Activated naive CD8-positive, alpha-beta T cell treated with anti-CD3 and anti-CD28 coated beads, Interleukin-2, amount 10 ng/mL, durations not matched to agents 7 days and 5 days (primary cell): ENCODE measurements at regions not wholly inside any gene's neighbourhood (a gene's known extent, or its start where the extent isn't known, plus 50 kb on each side); places are given as distances from the start of the nearest gene placed in this dataset.

ENCODE experiments used
- ATAC-seq: fragments of 150-1000 bp; cut with Tn5 transposase; one replicate; pipeline ENCODE4 v1.10.0; 2021; ENCODE audit warnings: low read depth, moderate library complexity
- POLR2A ChIA-PET: fragments of 350-600 bp; sonication (Branson Sonifier 250); formaldehyde crosslinking; loops from one replicate; lab custom pipeline; 2021; ENCODE audit warnings: antibody characterized with exemption; lab: Charles Lee
- DNase-seq: peaks from one replicate; pipeline ENCODE4 v3.0.0; 2021
- H3K27ac Mint-ChIP-seq: one replicate; pipeline ENCODE4 v1.8.0; 2022; ENCODE audit warnings: mild to moderate bottlenecking, mixed read lengths
- H3K27me3 Mint-ChIP-seq: one replicate; pipeline ENCODE4 v1.8.0; 2022; ENCODE audit warnings: mild to moderate bottlenecking, moderate library complexity, mixed read lengths
- H3K36me3 Mint-ChIP-seq: one replicate; pipeline ENCODE4 v1.8.0; 2021; ENCODE audit warnings: mild to moderate bottlenecking, mixed read lengths
- H3K4me1 Mint-ChIP-seq: one replicate; pipeline ENCODE4 v1.8.0; 2021; ENCODE audit warnings: mixed read lengths
- H3K4me3 Mint-ChIP-seq: one replicate; pipeline ENCODE4 v1.8.0; 2022; ENCODE audit warnings: mild to moderate bottlenecking, moderate library complexity, mixed read lengths
- H3K9me3 Mint-ChIP-seq: one replicate; pipeline ENCODE4 v1.8.0; 2021; ENCODE audit warnings: mixed read lengths

DNA sequence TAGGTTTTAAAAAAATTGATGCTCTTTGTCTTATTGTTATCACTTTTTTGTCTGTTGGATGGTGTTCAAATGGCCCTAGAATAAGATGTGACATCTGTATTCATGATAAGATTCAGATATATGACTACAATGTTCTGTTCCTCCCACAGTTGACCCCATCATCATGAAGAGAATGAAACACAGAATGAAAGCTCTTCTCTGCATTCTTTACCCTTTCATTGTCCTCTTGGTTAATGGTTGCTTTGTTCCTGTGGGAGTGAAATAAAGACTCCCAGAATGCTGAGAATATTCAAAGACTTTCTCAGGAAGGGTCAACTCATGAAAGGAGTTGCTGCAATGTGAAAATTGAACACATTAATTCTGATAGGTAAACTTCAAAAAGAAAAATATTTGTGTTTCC is 1015.8 kb downstream of the SORCS3 start:
- no peaks in the 10 kb centered on the region for H3K4me1 Mint-ChIP-seq
- H3K4me3 Mint-ChIP-seq: no peak overlapping the region
- H3K27ac Mint-ChIP-seq: no peak overlapping the region
- no peaks in the 10 kb centered on the region for H3K9me3 Mint-ChIP-seq
- no peaks in the 10 kb centered on the region for H3K27me3 Mint-ChIP-seq
- no peaks in the 10 kb centered on the region for H3K36me3 Mint-ChIP-seq
- no peak for DNase-seq
- ATAC-seq: no peak
- POLR2A ChIA-PET: no interaction called here

DNA sequence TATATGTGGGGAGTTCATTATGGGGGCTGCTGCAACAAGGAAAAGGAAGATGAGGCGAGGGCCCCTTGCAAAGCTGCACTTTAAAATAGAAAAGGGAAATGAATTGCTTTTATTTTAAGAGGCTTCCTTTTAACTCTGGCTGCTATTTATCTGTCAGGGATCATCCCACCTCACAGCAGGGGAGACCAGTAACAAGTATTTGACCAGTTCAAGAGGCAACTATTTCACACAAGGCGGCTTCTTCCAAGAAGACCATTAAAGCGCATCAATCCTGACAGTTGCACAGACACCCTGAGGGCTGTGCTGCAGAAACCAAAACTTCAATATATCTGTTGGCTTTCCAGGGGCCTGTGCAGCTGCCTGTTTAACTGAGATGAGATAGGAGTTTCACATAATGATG is 1009.2 kb downstream of the SORCS3 start:
- H3K9me3 Mint-ChIP-seq: no peaks in the 10 kb centered on the region
- no peak for DNase-seq
- no peak overlapping the region for H3K27ac Mint-ChIP-seq
- no peaks in the 10 kb centered on the region for H3K27me3 Mint-ChIP-seq
- no peak overlapping the region for H3K4me3 Mint-ChIP-seq
- ATAC-seq: no peak
- H3K36me3 Mint-ChIP-seq: no peaks in the 10 kb centered on the region
- POLR2A ChIA-PET: no interaction called here
- H3K4me1 Mint-ChIP-seq: no peaks in the 10 kb centered on the region

DNA sequence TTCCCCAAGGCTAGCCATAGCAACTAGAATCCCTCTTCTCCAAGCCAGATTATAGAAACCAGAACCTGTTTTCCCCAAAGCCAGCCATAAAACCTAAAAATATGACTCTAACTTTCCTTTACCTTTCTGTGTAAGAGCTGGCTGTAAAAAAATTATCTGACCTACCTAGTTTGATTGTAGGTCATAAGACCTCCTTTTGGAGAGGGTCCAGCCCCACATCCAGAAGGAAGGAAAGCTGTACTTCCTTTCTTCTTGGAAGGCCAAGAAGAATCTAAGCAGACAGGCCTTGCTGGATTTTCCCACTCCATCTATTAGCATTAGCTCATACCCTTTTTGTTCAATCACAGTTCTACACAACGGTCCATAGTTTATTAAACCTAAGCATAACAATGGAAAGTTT is 1006.3 kb downstream of the SORCS3 start:
- no peaks in the 10 kb centered on the region for H3K36me3 Mint-ChIP-seq
- H3K4me3 Mint-ChIP-seq: no peak overlapping the region
- no peak for ATAC-seq
- POLR2A ChIA-PET: no interaction called here
- no peaks in the 10 kb centered on the region for H3K9me3 Mint-ChIP-seq
- no peak for DNase-seq
- H3K4me1 Mint-ChIP-seq: no peaks in the 10 kb centered on the region
- no peaks in the 10 kb centered on the region for H3K27me3 Mint-ChIP-seq
- no peak overlapping the region for H3K27ac Mint-ChIP-seq

DNA sequence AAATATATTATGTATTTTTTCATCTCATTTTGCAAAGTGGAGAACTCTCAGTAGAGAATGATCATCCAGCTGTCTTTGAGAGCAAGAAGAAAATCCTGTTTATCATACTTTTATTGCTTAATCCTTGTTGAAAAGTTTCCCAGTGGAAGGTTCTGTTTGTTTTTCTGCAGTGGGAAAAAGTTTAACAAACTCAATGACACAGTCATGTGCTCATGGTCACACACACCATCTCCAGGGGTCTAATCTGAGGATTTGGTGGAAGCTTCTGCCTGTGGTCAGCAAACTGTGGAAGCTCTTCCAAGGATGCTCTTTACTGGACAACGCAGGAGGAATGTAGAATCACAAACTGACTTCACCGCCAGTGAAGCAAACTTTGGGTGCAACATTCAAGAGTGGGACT is 1003.9 kb downstream of the SORCS3 start:
- Mint-ChIP-seq H3K36me3 (no peaks in the 10 kb centered on the region), H3K4me1 (no peaks in the 10 kb centered on the region), H3K27me3 (no peaks in the 10 kb centered on the region), H3K27ac (no peak overlapping the region), H3K4me3 (no peak overlapping the region), H3K9me3 (no peaks in the 10 kb centered on the region)
- ATAC-seq: no peak
- POLR2A ChIA-PET: no interaction called here
- DNase-seq: no peak

DNA sequence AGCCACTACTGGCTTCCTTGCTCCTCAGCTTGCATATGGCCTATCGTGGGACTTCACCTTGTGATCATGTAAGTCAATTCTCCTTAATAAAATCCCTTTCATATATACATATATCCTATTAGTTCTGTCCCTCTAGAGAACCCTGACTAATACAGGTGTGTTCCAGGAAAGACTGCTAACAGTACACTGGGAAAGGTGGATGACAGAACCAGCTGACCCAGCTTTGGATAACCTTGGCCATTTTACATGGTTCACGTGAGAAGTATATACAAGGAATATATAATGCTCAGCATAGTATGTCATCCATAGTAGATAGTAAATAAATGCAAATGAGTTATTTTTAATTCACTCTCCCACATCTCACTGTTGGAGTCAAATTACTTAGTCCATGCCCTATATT is 1003.5 kb downstream of the SORCS3 start:
- POLR2A ChIA-PET: no interaction called here
- DNase-seq (no peak), ATAC-seq (no peak)
- no peaks in the 10 kb centered on the region for H3K4me1 Mint-ChIP-seq
- no peaks in the 10 kb centered on the region for H3K27me3 Mint-ChIP-seq
- H3K9me3 Mint-ChIP-seq: no peaks in the 10 kb centered on the region
- no peaks in the 10 kb centered on the region for H3K36me3 Mint-ChIP-seq
- no peak overlapping the region for H3K27ac Mint-ChIP-seq
- H3K4me3 Mint-ChIP-seq: no peak overlapping the region

DNA sequence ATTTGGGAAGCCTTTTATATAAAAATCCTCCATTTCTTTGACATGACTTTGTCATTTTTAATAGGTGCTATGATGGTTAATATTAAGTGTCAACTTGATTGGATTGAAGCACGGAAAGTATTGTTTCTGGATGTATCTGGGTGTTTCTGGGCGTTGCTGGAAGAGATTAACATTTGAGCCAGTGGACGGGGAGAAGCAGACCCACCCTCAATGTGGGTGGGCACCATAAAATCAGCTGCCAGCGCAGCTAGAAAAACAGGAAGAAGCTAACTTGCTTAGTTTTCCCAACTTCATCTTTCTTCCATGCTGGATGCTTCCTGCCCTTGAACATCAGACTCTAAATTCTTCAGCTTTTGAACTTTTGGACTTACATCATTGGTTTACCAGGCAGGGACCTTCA is 1003.0 kb downstream of the SORCS3 start:
- no peak for DNase-seq
- ATAC-seq: no peak
- Mint-ChIP-seq H3K36me3 (no peaks in the 10 kb centered on the region), H3K27me3 (no peaks in the 10 kb centered on the region), H3K4me3 (no peak overlapping the region), H3K27ac (no peak overlapping the region), H3K9me3 (no peaks in the 10 kb centered on the region), H3K4me1 (no peaks in the 10 kb centered on the region)
- POLR2A ChIA-PET: no interaction called here

DNA sequence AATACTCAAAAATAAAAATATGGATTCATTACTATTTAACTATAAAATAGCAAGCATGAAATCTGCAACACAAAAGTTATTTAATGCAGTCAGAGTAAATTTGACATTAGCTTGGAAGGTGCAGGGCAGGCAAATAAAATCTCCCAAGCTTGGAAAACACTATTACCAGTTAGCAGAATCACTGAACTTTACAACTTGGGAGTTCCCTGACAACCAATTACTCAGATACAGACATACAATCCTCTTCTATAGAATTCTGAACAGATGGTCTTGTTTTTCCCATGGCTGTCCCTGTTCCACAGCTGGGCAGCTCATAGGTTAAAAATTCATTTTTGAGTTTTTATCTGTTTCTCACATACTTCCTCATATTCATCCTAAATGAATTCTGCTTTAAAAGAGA is 1002.6 kb downstream of the SORCS3 start:
- POLR2A ChIA-PET: no interaction called here
- no peaks in the 10 kb centered on the region for H3K36me3 Mint-ChIP-seq
- H3K4me1 Mint-ChIP-seq: no peaks in the 10 kb centered on the region
- no peak for ATAC-seq
- no peak for DNase-seq
- no peak overlapping the region for H3K4me3 Mint-ChIP-seq
- no peaks in the 10 kb centered on the region for H3K9me3 Mint-ChIP-seq
- H3K27ac Mint-ChIP-seq: no peak overlapping the region
- H3K27me3 Mint-ChIP-seq: no peaks in the 10 kb centered on the region

DNA sequence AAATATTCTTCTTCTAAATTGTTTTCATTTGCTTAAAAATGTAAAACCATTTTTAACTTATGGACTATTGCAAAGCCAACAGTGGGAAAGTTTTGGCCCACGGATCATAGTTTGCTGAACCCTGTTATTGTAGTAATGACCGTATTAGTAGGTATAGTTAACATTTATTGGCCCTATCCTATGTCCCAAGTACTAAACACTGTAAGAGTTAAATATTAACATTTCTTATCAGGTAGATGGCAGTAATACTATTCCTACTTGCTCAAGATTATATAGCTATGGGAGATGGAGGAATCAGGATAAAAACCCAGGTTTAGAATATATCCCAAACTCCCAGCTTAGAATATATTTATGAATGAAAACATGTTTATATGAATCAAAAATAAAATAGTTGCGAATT is 993.2 kb downstream of the SORCS3 start:
- ATAC-seq (no peak), DNase-seq (no peak)
- Mint-ChIP-seq H3K4me3 (no peak overlapping the region), H3K9me3 (peaks cover 3% of the 10 kb centered on the region), H3K4me1 (no peaks in the 10 kb centered on the region), H3K27me3 (no peaks in the 10 kb centered on the region), H3K27ac (no peak overlapping the region), H3K36me3 (no peaks in the 10 kb centered on the region)
- POLR2A ChIA-PET: no interaction called here

DNA sequence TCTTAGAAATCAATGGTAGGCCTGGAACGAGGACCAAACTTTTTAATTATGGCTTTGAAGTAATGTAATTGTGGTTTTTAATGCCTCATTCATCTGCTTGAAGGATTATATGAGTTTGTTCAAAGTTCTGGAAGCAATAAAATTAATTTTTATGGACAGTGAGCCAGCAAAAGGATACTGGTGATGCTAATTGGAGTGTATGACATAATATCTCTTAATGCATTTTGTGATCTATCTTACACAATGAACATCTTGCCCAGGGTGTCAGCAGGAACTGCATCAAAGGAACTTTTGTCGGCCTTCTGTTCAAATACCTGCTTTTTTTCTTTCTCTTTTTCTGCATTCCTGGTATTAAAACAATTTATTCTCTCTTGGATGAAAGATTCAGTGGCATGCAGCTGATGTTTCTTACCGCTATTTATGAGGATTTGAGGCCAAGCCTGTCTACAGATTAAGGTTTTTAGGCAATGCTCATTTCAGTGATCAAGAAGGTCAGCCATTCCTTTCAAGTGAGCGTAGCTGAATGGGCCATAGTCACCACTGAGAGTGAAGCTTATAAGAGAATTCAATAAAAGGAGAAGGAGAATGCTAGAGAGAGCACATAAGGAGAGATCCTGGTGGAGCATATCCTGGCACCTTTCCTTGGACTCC is 974.8 kb downstream of the SORCS3 start:
- no peak for DNase-seq
- no peak for ATAC-seq
- H3K9me3 Mint-ChIP-seq: no peaks in the 10 kb centered on the region
- no peaks in the 10 kb centered on the region for H3K27me3 Mint-ChIP-seq
- no peak overlapping the region for H3K27ac Mint-ChIP-seq
- no peak overlapping the region for H3K4me3 Mint-ChIP-seq
- H3K36me3 Mint-ChIP-seq: no peaks in the 10 kb centered on the region
- POLR2A ChIA-PET: no interaction called here
- no peaks in the 10 kb centered on the region for H3K4me1 Mint-ChIP-seq

DNA sequence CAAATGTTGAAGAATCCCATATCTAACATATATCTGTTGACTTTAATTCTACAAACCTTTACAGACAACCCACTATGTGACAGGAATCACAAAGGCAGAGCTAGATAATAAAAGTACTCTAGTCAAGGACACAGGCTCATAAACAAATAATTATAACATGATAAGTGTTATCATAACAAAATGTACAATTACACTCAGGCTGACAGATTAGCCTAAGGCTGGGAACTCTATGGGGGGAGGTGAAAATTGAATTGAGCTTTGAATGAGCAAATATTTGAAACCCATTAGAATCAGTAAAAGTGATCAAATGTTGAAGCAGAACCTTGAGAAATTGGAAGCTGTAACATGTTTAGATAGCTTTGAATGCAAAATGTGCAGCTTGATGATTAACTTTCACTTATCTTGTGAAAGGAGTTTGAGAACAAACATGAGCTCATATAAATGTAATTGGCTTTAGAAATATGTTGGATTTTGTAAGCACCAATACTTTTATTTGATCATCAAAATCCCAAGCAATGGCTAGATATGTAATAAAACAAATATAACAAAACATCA is 970.2 kb downstream of the SORCS3 start:
- no peak for DNase-seq
- no peaks in the 10 kb centered on the region for H3K4me1 Mint-ChIP-seq
- H3K4me3 Mint-ChIP-seq: no peak overlapping the region
- H3K9me3 Mint-ChIP-seq: no peaks in the 10 kb centered on the region
- H3K27me3 Mint-ChIP-seq: no peaks in the 10 kb centered on the region
- POLR2A ChIA-PET: no interaction called here
- H3K36me3 Mint-ChIP-seq: no peaks in the 10 kb centered on the region
- H3K27ac Mint-ChIP-seq: no peak overlapping the region
- no peak for ATAC-seq

DNA sequence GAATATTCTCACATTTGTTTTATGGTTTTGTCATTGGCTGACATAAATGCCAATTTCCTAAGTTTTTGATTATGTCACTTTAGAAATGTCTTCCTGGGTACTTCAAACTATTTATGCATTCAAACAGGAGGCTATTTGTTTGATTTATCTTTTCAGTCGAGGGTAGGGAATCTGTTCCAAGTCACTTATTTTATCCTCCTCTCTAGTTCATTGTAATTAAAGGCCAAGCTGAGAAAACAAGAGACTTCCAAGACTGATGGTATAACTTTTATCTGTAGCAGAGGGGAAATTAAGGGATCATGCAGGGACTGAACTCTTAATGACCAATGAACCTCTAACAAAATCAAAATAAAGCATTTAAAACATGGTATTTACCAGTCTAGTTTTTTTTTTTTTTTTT is 968.4 kb downstream of the SORCS3 start:
- Mint-ChIP-seq H3K4me1 (no peaks in the 10 kb centered on the region), H3K27me3 (no peaks in the 10 kb centered on the region), H3K4me3 (no peak overlapping the region), H3K36me3 (no peaks in the 10 kb centered on the region), H3K27ac (no peak overlapping the region), H3K9me3 (no peaks in the 10 kb centered on the region)
- POLR2A ChIA-PET: no interaction called here
- DNase-seq: no peak
- no peak for ATAC-seq

DNA sequence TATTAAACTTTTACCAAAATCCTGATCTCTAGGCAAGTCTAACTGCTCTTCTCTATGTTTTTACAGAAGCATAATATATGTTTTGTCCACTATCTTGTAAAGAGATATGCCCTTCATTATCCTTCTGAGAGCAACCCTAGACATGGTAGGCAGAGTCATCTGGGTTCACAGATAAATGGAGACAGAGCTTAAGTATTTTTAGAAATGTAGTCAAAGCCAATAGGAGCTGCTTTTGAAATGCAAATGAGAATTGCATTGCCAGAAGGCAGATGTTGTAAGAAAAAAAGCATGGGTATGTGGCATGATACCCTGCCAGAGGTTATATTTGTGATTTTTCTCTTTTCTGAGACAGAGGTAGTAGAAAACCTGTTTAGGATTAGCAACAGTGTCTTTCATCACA is 964.8 kb downstream of the SORCS3 start:
- Mint-ChIP-seq H3K27ac (no peak overlapping the region), H3K36me3 (no peaks in the 10 kb centered on the region), H3K4me1 (no peaks in the 10 kb centered on the region), H3K4me3 (no peak overlapping the region), H3K27me3 (no peaks in the 10 kb centered on the region), H3K9me3 (no peaks in the 10 kb centered on the region)
- no peak for ATAC-seq
- no peak for DNase-seq
- POLR2A ChIA-PET: no interaction called here

DNA sequence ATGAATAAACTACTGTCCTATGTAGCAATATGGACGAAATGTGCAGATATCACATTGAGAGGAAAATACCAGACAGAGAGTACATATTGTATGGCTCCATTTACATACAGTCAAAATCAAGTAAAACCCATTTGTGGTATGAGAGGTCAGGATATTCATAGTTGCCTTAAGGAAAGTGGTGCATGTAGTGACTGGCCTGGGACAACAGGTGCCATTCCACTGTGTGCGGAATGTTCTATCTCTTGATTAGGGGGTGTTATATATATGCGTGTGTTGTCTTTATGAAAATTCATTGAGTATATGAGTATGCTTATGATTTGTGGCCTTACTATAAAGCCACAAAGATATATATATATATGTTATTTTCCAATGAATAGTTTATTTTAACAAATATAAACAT is 964.0 kb downstream of the SORCS3 start:
- Mint-ChIP-seq H3K4me1 (no peaks in the 10 kb centered on the region), H3K9me3 (no peaks in the 10 kb centered on the region), H3K36me3 (no peaks in the 10 kb centered on the region), H3K27me3 (no peaks in the 10 kb centered on the region), H3K4me3 (no peak overlapping the region), H3K27ac (no peak overlapping the region)
- DNase-seq (no peak), ATAC-seq (no peak)
- POLR2A ChIA-PET: no interaction called here

DNA sequence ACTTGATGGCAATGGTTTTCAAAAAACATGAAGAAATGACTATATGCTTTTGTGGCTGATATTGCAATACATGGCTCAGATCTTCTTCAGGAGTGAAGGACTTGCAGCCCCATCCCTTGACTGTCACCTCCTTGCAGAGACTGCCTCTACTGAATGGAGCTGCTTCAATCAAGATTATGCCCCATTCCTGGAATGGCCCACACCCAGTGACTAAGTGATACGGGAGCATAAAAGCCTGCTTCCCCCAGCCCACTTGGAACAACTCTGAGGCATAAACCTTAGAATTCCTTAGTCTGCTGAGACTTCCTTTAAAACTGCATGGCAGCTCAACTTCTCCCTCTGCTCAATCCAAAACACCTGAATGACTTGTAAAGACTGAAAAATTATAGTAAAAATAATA is 957.1 kb downstream of the SORCS3 start:
- H3K4me3 Mint-ChIP-seq: no peak overlapping the region
- ATAC-seq: no peak

DNA sequence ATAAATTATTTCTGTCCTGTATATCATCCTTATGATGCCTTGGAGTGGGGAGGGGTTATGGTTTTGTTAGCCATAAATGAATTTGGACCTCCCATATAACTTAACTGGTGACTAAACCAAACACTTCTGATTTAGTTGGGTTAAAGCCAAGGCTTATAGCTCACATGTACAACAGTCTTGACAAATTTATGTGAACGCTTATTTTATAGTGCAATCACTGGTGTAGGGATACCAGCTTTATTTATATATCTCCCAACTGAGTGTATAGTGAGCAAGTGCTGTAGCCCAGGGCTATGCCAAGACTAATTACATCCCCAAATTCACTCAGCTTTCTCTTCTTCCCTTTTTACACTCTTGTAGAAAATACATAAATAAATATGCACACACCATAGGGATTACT is 956.2 kb downstream of the SORCS3 start:
- DNase-seq (no peak), ATAC-seq (no peak)
- Mint-ChIP-seq H3K36me3 (no peaks in the 10 kb centered on the region), H3K9me3 (peaks cover 4% of the 10 kb centered on the region), H3K4me1 (no peaks in the 10 kb centered on the region), H3K27ac (no peak overlapping the region), H3K27me3 (no peaks in the 10 kb centered on the region), H3K4me3 (no peak overlapping the region)
- POLR2A ChIA-PET: no interaction called here

More for the DNA sequence above, 957.1 kb downstream of the SORCS3 start:
- Mint-ChIP-seq H3K36me3 (no peaks in the 10 kb centered on the region), H3K27me3 (no peaks in the 10 kb centered on the region), H3K27ac (no peak overlapping the region), H3K4me1 (no peaks in the 10 kb centered on the region), H3K9me3 (peaks cover 4% of the 10 kb centered on the region)
- POLR2A ChIA-PET: no interaction called here
- DNase-seq: no peak
